DND-41 (cell line): ENCODE measurements at regions not wholly inside any gene's neighbourhood (a gene's known extent, or its start where the extent isn't known, plus 50 kb on each side); places are given as distances from the start of the nearest gene placed in this dataset.

Experiments used
- ATAC-seq: fragments of 200-7000 bp; cut with Tn5 transposase; 3 replicates; pipeline ENCODE4 v1.9.1; 2021; ENCODE audit warnings: low read depth; ENCODE audit not compliant: insufficient read depth
- DNase-seq: peaks from one replicate; pipeline ENCODE4 v3.0.0-alpha.2; 2020
- H2AFZ ChIP-seq: 2 replicates; pipeline ENCODE4 v1.6.0; 2012; ENCODE audit warnings: low read depth, low read length
- H3K27ac ChIP-seq: 2 replicates; pipeline ENCODE4 v1.5.1; 2012; ENCODE audit warnings: low read length, inconsistent platforms
- H3K27me3 ChIP-seq: fragments of 200-600 bp; sonication (generic); 2 replicates; pipeline ENCODE4 v1.6.0; 2012; ENCODE audit warnings: low read length, mild to moderate bottlenecking, inconsistent platforms; ENCODE audit not compliant: insufficient read depth, poor library complexity
- H3K36me3 ChIP-seq: 2 replicates; pipeline ENCODE4 v1.5.1; 2012; ENCODE audit warnings: low read length, inconsistent platforms; ENCODE audit not compliant: insufficient read depth
- H3K4me1 ChIP-seq: 2 replicates; pipeline ENCODE4 v1.5.1; 2012; ENCODE audit warnings: mild to moderate bottlenecking, low read length; ENCODE audit not compliant: insufficient read depth
- H3K4me2 ChIP-seq: 2 replicates; pipeline ENCODE4 v1.6.0; 2012; ENCODE audit warnings: mild to moderate bottlenecking, moderate library complexity, low read length, inconsistent platforms; ENCODE audit not compliant: insufficient read depth
- H3K4me3 ChIP-seq, 2 experiments: fragments of 200-600 bp in 1 of 2; shearing (Covaris generic) in 1 of 2; 2 replicates each; pipeline ENCODE4 v1.5.1; 2012 to 2016; ENCODE audit warnings: inconsistent platforms in 2 of 2, low read length in 2 of 2, mild to moderate bottlenecking in 2 of 2, low read depth in 1 of 2, moderate library complexity in 1 of 2
- H3K79me2 ChIP-seq: 2 replicates; pipeline ENCODE4 v1.6.0; 2012; ENCODE audit warnings: low read length, inconsistent platforms; ENCODE audit not compliant: insufficient read depth
- H3K9ac ChIP-seq: 2 replicates; pipeline ENCODE4 v1.6.0; 2012; ENCODE audit warnings: low read depth, mild to moderate bottlenecking, inconsistent platforms, low read length, moderate library complexity
- H3K9me3 ChIP-seq: 2 replicates; pipeline ENCODE4 v1.5.1; 2012; ENCODE audit warnings: low read length, moderate library complexity, mild to moderate bottlenecking, inconsistent platforms; ENCODE audit not compliant: insufficient read depth, severe bottlenecking
- H4K20me1 ChIP-seq: 2 replicates; pipeline ENCODE4 v1.6.0; 2012; ENCODE audit warnings: low read length; ENCODE audit not compliant: insufficient read depth
- CTCF ChIP-seq: IDR thresholded peaks from 2 replicates; pipeline ENCODE4 v1.5.1; 2012; ENCODE audit warnings: borderline replicate concordance, low read length, moderate library complexity, mild to moderate bottlenecking; ENCODE audit not compliant: poor library complexity, severe bottlenecking; ENCODE audit errors: extremely low read depth
- EZH2 ChIP-seq: IDR thresholded peaks from 3 replicates; pipeline ENCODE4 v1.6.1; 2012; ENCODE audit warnings: borderline replicate concordance, low read depth, mild to moderate bottlenecking, moderate library complexity, low read length, inconsistent platforms; ENCODE audit not compliant: severe bottlenecking

- Histone ChIP-seq H3K9ac (no peak overlapping the region), H4K20me1 (no peaks in the 10 kb centered on the region), H3K36me3 (no peaks in the 10 kb centered on the region), H2AFZ (no peak overlapping the region), H3K4me1 (no peaks in the 10 kb centered on the region), H3K27me3 (no peaks in the 10 kb centered on the region), H3K27ac (no peak overlapping the region), H3K79me2 (no peaks in the 10 kb centered on the region), H3K4me2 (no peak overlapping the region), H3K9me3 (peaks cover 3% of the 10 kb centered on the region), H3K4me3 (no peak overlapping the region)
- TF ChIP-seq EZH2 (no peak), CTCF (no peak)
- ATAC-seq, result no peak
- DNase-seq, result no peak
These were observed 58.9 kb downstream of the DIRAS3 start for GRCh38 chr1:67991546-67991945.

- H3K9ac ChIP-seq, result no peak overlapping the region
- no peaks in the 10 kb centered on the region for H3K27me3 ChIP-seq
- H3K4me2 ChIP-seq, result no peak overlapping the region
- H4K20me1 ChIP-seq, result no peaks in the 10 kb centered on the region
- no peak for TF ChIP-seq EZH2
- TF ChIP-seq CTCF, result no peak
- no peaks in the 10 kb centered on the region for H3K9me3 ChIP-seq
- DNase-seq (no peak), ATAC-seq (no peak)
- no peak overlapping the region for H2AFZ ChIP-seq
- no peak overlapping the region for H3K27ac ChIP-seq
- H3K4me1 ChIP-seq, result no peaks in the 10 kb centered on the region
- H3K36me3 ChIP-seq, result no peaks in the 10 kb centered on the region
- no peak overlapping the region for H3K4me3 ChIP-seq
- H3K79me2 ChIP-seq, result no peaks in the 10 kb centered on the region
These were observed 62.4 kb downstream of the DIRAS3 start for GRCh38 chr1:67988066-67988465.

- ATAC-seq (no peak), DNase-seq (no peak)
- Histone ChIP-seq H3K4me2 (no peak overlapping the region), H3K79me2 (no peaks in the 10 kb centered on the region), H3K27me3 (no peaks in the 10 kb centered on the region), H3K27ac (no peak overlapping the region), H3K4me1 (no peaks in the 10 kb centered on the region), H2AFZ (no peak overlapping the region), H3K9me3 (no peaks in the 10 kb centered on the region), H3K9ac (no peak overlapping the region), H4K20me1 (no peaks in the 10 kb centered on the region), H3K4me3 (no peak overlapping the region), H3K36me3 (no peaks in the 10 kb centered on the region)
- TF ChIP-seq EZH2 (no peak), CTCF (no peak)
These were observed 63.2 kb downstream of the DIRAS3 start for GRCh38 chr1:67987046-67987799.

GRCh38 chr1:67983867-67984266 lies 66.6 kb downstream of the DIRAS3 start:
- Histone ChIP-seq H3K27ac (no peak overlapping the region), H3K9me3 (no peaks in the 10 kb centered on the region), H3K4me1 (no peaks in the 10 kb centered on the region), H3K36me3 (no peaks in the 10 kb centered on the region), H3K4me2 (no peak overlapping the region), H2AFZ (no peak overlapping the region), H3K4me3 (no peak overlapping the region), H3K9ac (no peak overlapping the region), H3K79me2 (no peaks in the 10 kb centered on the region), H4K20me1 (no peaks in the 10 kb centered on the region), H3K27me3 (no peaks in the 10 kb centered on the region)
- ATAC-seq (no peak), DNase-seq (no peak)
- TF ChIP-seq CTCF (no peak), EZH2 (no peak)
